SKM-1 treated with dmso at 0.1 percent for 144 hours (cell line): ENCODE measurements at regions not wholly inside any gene's neighbourhood (a gene's known extent, or its start where the extent isn't known, plus 50 kb on each side); places are given as distances from the start of the nearest gene placed in this dataset.
"Not testable (repeated sequence)": the region's sequence is repeated elsewhere in the genome, so short reads cannot be mapped to it uniquely, and the experiment has no call there.

Experiments
- DNase-seq: peaks from one replicate; lab custom pipeline; 2025; ENCODE audit not compliant: unreplicated experiment; lab: John Stamatoyannopoulos, UW

DNA sequence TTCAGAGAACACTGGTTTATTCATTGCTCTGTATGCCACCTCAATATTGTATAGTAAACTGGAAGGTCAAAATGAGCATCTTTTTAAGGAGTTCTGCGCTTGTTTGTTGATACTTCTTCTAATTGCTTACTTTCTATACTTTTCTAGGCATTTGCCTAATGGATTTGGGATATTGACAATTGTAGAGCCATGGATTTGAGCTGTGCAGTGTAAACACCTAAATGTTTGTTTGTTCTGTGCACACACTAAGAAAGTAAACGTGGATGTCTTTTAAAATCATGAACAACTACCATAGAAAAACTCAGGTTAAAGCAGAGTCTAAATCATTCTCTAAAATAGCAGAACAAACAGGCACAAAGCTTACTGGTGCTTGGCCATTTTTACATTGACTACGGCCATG lies 436.6 kb upstream of the GBE1 start:
- no peak for DNase-seq

DNA sequence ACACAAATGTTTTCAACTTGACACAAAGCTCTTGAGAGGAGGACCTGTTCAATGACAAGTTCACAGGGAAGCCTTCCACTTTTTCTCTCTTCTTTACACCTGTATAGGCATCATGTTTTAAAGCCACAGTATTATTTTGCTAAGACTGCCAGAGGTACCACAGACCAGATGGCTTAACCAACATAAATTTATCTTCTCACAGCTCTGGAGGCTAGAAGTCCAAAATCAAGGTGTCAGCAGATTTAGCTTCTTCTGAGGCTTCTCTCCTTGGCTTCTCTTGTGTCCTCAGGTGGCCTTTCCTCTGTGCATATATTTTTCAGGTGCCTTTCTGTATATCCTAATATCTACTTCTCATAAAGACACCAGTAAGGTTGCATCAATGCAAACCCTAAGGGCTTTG lies 435.2 kb upstream of the GBE1 start:
- DNase-seq: no peak

DNA sequence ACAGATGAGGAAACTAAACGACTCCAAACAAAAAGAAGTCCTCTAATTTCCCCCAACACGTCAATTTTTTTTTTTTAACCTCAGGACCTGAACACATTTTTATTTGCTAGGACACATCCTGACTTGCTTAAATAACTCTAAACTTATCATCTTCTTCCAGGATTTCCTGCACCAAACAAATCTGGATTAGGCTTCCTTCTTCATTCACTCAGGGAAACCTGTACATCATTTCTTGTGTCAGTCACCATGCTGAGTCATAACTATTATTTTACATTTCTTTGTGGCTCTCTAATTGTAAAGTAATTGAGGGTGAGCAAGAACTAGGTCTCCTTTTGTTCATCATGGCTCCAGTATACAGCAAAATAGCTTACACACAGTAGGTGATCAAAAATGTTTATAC lies 433.4 kb upstream of the GBE1 start:
- no peak for DNase-seq

DNA sequence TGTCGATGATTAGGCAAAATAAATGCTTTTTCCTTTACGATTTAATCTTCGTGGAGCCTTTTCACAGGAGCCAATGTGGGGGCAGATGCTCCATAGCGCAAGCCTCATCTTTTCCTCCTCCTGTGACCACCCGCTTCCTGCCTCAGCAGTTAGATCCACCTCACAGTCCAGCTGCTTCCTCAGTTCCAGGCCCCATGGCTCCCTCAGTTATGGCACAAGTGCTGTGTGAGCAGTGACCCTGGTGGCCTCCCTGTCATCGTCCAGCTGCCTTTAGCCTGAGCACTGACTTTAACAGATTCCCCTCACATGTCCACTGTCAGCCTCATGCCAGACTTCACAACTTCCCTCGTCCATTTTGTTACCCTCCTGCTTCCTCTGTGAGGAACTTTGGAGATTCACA lies 424.6 kb upstream of the GBE1 start:
- DNase-seq: no peak

DNA sequence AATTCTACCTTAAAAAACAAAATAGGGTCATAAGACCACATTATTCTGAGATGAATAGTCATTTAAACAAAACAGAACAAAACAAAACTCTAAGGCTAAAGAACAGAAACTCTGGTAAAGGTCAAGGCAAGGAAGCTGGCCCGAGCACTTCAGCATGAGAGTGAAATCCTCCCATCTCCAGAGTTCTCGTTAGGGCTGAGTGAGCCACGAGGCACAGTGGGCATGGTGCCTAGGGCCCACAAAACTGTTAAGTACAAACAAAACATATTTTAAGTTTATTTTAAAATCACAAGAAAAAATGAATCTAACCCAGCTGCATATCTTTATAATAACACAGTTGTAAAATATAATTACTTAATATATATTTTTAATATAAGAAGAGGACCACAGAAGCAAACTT lies 417.8 kb upstream of the GBE1 start:
- no peak for DNase-seq

DNA sequence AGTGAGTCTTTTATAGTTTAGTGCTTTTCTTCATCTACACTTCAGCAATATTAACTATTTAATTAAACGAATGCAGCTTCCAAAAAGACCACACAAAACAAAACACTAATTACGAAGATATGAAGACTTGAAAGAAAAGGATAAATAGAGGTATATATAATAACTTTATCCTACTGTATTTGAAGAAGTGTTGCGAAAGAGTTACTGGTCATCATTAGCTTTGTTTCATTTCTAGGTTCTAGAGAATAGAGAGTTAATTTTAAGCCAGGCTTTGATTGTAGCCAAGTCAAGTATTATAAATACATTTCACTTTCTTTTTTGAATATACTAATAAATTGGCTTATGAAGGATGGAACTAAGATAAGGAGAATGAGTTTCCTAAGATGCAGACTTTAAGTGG lies 416.8 kb upstream of the GBE1 start:
- DNase-seq: no peak

DNA sequence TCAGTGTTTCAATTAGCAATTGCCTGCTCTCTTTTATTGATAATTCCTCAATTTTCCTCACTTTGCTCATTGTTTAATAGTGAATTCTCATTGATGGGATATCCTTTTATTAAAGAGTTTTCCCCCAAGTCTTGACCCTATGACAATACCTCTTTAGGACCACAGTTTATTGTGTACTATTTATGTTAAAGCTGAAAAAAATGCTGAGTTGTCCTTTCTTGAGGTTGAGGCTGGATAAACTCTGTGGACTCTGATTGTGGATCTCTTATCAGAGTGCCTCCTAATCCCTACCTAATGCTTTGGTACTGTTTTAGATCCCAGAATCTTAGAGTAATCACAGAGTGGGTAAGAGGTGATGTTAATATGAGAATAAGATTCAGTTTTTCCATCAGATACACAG lies 416.3 kb upstream of the GBE1 start:
- no peak for DNase-seq

DNA sequence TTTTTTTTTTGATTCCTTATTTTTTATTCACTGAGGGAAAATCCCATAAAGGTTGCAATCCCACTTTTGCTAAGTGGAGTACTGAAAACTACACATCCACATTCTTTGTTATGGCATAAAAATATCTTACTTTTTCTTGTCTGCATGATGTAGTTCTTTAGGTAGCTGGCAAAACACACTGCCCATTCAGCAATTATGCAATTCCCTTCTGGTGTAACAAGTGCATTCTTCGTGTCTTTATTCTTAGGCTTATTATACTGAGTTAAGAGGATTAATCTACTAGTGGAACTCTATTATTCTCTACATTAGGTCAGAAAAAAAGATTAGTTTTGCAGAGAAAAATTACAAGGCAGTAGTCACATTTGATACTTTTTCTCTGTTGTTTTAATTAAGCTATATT lies 403.8 kb upstream of the GBE1 start:
- DNase-seq: no peak

DNA sequence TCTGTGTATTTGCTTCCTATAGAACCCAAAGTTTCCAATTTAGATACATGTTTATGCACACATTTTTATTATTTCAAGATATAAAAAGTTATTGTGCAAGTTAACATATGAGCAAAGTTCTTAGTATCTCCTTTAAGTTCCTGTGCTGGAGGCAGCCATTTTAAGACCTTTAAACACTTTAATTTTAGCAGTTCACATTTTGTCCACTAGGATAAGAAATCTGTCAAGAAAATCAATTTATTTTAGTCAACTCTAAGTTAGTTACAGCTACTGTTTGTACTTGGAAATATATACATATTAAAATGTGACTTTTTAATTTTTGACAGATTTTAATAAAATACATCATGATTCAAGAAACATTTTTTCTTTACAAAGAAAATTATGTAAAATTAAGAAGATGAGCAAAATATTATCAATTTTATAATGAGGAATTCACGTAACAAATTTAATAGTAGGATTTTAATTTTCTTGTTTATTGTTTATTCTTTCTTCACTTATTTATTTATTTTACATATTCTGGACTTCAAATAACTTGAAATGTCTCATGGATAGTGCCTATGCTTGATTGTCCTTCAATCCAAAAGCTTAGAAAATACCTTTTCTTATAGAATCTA lies 402.6 kb upstream of the GBE1 start:
- no peak for DNase-seq

DNA sequence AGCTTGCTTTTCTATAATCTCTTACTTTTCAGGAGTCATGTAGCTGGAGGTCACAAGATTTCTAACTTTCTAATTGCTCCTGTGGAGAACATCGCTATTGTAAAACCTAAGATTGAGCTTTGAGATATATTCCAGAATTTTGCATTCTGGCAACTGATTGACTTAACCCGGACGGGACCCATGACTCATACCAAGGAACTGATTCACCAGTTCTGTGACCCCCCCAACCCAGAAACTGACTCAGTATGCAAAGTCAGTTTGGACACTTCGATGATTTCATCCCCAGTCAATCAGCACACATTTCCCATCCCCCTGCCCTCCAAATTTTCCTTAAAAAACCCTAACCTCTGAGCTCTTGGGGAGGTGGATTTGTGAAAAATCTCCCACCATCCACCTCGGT lies 396.5 kb upstream of the GBE1 start:
- DNase-seq: no peak

DNA sequence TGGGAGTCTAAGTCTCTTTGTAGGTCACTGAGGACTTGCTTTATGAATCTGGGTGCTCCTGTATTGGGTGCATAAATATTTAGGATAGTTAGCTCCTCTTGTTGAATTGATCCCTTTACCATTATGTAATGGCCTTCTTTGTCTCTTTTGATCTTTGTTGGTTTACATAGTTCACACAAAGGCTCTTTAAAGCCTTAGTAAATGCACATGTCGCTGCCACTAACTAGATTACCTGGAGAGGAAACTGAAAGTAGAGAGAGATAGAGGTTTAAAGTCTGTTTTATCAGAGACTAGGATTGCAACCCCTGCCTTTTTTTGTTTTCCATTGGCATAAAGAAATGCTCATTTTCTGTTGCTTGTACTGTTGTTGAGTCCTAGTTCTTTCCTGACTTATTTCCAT lies 392.4 kb upstream of the GBE1 start:
- not testable (repeated sequence) for DNase-seq

DNA sequence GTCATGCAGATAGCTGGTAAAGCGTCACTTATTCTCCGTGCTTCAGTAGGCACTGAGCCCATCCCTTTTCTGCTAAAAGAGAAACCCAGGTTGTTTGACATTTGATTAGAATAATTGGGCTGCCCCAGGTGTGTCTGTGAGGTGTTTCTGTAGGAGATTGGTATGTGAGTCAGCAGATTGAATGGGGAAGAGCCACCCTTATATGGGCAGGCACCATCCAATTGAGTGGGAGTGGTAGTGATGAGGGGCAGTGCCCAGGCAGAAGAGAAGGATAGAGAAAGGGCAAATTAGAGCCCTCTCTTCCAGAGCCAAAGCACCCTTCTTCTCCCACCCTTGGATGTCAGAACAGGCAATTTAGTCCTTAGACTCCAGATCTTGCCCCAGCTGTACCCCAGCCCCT lies 384.3 kb upstream of the GBE1 start:
- no peak for DNase-seq

DNA sequence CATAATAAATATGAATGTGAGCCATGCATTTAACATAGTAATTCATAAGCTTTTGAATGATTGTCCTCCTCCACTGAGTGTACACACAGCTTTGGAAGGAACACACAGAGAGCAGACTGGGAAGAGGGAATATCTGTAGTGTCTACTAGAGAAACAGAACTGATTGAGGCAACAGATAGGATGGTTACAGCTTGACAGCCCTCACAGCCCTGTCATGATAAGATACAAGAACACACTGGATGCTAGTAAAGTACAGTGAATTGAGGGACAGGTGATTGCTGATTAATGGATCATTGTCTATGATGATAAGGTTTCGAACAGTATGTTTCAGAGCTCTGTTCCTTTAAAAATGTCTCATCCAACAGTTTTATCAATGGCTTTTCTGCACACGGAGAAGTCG lies 383.4 kb upstream of the GBE1 start:
- no peak for DNase-seq

DNA sequence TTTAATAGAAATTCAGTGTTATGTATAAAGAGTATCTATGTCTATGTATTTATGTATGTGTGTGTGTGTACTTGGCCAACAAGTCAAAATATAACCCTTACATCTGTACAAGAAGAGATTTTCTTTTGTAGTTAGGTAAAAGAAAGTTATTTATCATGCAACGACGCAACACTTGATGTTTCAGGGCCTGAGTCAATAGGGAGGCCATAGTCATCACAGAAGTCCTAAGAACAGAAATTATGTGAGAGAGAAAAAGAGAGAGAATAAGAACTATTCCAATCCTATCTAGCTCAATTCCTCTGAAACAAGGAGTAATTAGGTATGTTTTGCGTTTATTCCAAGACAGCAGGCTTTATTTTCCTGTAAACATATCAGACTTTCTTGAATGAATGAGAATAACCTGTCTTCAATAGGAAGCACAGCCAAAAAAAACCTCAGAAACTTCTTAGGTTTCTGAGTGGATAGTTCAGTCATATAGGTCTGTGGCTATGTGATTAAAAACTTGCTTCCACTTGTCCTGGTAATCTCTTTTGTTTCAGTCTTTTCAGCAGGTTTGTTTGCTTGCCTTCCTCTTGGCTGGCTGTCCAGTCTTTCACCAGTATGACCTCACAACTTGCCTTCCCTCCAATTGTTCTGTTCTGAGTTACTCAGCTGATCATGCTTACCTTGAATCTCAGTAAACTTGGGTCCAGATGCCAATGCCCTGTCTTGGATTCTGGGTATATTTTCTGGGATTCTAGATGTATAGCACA lies 382.4 kb upstream of the GBE1 start:
- no peak for DNase-seq

DNA sequence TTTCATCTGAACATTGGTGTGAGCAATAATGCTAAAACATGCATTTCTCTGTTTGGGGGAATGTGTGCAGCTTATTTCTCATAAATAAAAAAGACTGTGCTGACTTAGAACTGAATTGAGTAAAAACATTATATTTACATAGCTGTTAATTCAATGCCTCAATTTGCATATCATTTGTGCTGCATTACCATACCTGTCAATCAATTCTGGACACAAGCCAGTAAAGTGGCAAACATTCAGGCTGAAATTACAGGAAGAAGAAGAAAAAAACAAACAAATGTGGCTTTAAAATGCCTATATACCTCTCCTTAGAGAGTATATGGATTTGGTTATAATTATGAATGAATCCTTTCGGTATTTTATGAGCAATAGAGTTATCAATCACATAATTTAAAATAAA lies 380.1 kb upstream of the GBE1 start:
- DNase-seq: no peak

DNA sequence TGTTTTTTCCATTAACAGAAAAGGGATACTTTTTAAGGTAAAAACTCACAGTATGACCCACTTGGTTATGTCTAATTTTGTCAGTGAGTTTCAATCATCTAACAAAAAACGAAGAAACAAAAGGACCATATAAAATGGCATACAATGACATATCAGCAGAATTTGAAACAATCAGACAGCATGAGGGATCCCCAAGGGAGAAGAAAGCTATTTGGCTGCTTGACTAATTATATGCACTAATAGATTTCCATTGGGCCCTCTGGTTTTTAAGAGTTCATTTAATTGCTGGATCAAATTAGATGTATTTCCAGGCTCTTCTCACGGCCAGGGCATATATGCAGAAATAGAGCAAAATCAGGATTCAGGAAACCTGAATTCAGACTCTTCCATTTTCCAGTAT lies 376.4 kb upstream of the GBE1 start:
- DNase-seq: no peak

DNA sequence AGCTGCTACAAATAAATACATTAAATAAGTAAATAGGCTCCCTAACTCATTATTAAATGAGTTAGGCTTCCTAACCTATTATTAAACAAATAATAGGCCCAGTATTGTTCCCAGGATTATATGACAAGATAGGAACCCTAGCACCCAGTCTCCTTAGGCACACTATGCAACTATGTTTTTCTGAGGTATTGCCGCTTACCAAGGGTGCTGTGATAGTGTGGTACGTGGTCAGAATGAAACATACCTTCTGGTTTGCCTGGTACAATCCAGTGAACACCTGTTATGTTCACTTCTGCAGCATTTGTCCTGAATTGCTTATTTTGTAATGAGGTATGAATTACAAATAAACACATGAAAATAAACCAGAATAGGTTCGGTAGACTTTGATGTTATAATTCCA lies 375.6 kb upstream of the GBE1 start:
- no peak for DNase-seq

DNA sequence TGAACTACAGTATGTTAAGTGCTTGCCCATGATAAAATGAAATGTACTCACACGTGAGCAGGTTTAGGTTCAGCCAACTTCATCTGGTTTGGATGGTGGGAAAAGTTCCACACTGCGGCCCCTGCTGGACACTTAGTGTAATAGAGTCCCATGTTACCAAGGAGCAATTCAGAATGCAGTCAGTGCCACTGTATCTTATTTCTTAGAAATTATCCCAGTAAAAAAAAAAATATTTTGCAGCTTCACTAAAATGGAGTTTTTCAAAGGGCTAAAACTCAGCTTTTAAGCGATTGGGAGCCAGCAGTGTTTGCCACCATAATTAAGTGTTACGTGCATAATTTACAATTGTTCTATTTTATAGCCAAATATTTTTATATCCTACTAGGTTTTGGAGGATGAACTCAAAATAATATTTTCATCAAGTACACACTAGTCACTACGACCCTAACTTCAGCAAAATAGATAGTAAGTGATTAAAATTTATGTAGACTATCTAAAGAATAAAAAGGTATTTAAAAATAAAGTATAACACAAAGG lies 371.7 kb upstream of the GBE1 start:
- DNase-seq: peak; percentile 66

DNA sequence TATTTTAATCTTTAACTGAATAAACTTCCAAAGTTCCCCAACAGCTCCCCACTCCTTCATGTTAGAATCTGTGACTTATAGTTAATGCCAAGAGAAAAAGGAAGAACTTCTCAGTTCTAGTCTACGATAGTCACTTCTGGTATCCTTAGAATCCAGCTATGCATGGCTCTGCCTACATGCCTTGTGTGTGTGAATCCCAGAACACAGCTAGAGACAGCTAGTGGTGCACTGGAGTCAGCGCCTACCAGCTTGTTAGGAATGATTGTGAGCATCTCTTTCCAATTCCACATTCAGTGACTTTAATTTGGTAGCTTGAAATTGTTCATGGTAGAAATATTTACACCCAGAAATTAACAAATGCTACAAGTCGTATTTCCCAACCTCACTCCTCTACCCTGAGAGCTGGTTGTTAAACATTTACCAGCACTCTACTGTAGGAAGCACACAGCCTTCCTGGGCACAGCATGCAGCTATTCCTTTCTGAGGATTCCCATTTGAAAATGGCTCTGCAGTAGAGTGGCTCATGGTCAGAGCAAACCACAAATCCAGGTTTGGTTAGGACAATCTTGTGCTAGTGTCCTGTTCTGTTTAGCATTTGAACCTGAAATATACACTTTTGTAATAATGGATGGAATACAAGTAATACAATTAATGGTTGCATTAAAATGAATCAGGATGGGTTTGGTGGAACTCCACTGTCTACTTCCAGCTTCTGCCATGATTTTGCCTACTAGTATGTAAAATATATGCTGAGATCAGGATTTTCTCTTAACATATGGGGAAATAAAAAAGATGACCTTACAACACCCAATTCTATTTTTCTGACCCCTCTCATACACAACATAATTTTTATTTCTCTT lies 371.0 kb upstream of the GBE1 start:
- no peak for DNase-seq

DNA sequence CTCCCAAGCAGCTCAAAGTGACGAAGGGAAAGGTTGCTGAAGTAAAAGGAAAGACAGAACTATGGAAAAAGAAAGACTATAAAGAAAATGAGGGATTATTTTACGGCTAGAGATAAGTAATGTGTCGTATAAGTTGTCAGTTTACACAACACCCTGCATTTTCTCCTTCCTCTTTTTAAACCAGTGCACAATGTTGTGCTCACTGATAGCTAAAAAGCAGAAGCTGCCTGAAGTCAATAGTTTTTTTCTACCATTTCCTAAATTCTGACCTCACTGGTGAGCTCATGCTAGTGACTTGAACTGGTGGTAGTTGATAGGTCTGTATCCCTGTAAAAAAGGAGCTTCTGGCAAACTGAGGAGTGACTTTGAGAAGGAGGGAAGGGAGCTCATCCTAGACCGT lies 368.6 kb upstream of the GBE1 start:
- DNase-seq: peak; percentile 99

DNA sequence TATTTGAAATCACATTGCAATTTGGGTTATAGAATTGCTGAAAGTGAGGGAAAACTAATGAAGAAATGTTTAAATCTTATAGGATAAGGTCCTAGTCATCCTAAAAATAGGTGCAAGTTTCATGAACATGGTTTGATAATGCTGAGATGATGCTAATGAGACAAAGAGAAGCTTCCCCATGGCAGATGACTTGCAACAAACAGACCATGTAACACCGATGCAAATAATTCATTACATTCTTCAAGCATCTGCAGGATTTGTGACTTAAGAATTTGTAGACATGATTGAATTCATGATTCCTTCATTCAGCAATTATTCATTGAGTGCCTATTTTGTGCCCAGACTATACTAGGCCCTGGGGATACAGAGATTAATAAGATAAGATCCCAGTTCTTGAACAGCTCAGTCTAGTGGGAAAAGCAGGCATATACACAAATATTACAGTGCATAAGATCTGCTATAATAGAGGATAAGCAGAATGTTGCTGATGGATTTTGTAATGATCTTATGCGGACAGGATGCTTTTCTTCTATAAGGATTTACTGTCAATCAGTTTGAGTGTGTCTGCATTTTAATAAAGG lies 367.9 kb upstream of the GBE1 start:
- DNase-seq: no peak

DNA sequence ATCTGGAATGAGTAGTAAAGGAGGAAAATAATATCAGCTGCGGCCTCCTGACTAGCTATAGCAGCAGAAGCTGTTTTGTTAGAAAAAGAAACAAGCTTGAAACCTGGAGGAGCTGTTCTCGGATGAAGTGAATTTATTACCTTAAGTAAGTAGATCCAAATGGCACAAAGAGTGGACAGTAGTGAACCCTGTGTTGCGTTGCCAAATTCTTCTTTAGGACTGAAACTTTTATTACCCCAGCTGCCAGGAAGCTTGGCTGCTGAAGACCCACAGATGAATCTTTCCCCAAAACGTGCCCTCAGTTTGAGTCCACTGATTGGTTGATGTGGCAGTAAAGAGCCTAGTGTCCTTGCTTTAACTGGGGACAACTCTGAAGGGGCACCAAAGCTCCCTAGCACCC lies 366.8 kb upstream of the GBE1 start:
- no peak for DNase-seq
